ENCODE measurements at regions not wholly inside any gene's neighbourhood (a gene's known extent, or its start where the extent isn't known, plus 50 kb on each side); places are given as distances from the start of the nearest gene placed in this dataset.

- TF ChIP-seq BRF1 (IDR thresholded peaks at IDR 0.05; ENCODE audit: borderline replicate concordance, extremely low read depth, insufficient read length) (no peak), ZNF165 (CRISPR knock-in tag; IDR thresholded peaks at IDR 0.05; ENCODE audit: borderline replicate concordance) (no peak), MGA (IDR thresholded peaks at IDR 0.05) (no peak), ZC3H4 (CRISPR knock-in tag; IDR thresholded peaks at IDR 0.05; ENCODE audit: borderline replicate concordance) (no peak), PHB (CRISPR knock-in tag; IDR thresholded peaks at IDR 0.05) (no peak), GTF2B (IDR thresholded peaks at IDR 0.05; ENCODE audit: extremely low read depth, insufficient read length) (no peak), NUFIP1 (IDR thresholded peaks at IDR 0.05; ENCODE audit: partially characterized antibody) (no peak), CCNT2 (IDR thresholded peaks at IDR 0.05; ENCODE audit: borderline replicate concordance, extremely low read depth, insufficient read length, low read depth, low read length) (no peak)
Observed at GRCh38 chr3:64359735-64360134, 134.5 kb upstream of the PRICKLE2 start (continued).
